ENCODE measurements at regions not wholly inside any gene's neighbourhood (a gene's known extent, or its start where the extent isn't known, plus 50 kb on each side); places are given as distances from the start of the nearest gene placed in this dataset.
"Not testable (repeated sequence)": the region's sequence is repeated elsewhere in the genome, so short reads cannot be mapped to it uniquely, and the experiment has no call there.

GRCh38 chr17:20683651-20684229 lies 104.2 kb downstream of the CDRT15L2 start:
- not testable (repeated sequence) for DNase-seq

- not testable (repeated sequence) for DNase-seq
These were observed 105.5 kb downstream of the CDRT15L2 start for GRCh38 chr17:20684975-20685374.

DNA sequence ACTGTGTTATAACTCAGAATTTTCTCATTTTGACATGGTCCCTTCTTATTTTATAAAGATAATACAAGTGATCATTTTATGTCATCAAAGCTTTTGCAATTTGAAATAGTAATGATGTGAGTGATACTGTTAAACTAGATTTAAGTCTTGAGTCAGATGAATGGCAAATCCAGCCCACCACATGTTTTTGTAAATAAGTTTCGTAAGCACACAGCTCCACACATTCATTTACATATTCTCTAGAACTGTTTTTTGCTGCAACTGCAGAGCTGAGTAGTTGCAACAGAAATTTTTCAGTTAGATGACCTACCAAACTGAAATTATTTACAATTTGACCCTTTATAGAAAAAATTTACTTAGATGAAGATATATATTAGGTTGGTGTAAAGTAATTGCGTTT lies 108.1 kb downstream of the CDRT15L2 start:
- not testable (repeated sequence) for DNase-seq

GRCh38 chr17:20689170-20689749 lies 109.7 kb downstream of the CDRT15L2 start:
- DNase-seq = not testable (repeated sequence)

DNA sequence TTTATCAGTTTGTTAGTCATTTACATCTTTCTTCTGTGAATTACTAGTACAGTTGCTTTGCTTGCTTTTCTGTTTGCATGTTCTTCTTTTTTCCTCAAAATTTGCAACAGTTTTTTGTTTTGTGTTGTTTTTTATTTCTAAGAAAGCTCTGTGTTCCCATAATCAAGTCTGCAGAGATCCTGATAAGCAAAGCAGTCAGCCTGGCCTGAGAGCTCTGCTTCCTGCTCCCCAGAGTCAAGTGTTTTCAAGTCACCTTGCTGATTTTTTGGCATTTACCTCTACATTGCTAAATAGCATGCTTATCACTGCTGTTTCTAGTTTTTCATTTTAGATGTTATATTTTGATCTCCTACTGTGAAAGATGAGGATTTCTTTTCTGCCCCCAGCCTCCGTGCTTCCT lies 113.2 kb downstream of the CDRT15L2 start:
- not testable (repeated sequence) for DNase-seq

- not testable (repeated sequence) for DNase-seq
These were observed 116.3 kb downstream of the CDRT15L2 start for GRCh38 chr17:20695871-20696270.

DNA sequence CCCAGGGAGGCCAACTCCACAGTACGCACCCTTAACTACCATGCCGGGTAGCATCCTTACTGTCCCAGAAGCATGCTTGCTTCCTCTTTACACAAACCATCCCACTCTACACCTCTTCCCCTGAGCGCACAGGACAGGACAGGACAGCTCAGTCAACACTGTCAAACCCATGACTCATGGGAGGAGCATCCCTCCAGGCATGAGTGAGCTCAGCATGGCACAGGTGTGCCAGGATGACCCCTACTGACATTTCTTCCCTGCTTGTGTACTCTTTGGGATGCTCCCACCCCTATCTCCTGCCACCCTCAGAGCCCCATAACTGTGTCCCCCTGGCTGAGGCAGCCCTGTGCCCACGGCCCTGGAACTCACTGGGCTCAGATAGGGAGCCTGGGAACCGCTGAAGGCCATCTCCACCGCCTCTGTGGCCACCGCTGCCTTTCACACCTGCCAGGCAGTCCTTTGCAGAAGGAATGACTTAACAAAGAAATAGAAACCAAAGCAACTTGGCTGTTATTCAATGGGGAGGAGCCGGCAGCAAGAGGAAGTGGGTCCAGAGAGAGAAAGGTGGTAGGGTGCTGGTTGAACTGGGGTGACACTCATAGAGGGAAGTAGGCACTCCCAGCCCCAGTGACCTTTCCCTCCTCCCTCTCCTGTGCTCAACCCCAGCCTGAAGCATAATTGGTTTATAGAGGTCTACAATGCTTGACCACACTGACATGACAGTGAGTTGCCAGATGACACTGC lies 119.1 kb downstream of the CDRT15L2 start:
- not testable (repeated sequence) for DNase-seq

- DNase-seq = not testable (repeated sequence)
These were observed 121.0 kb downstream of the CDRT15L2 start for GRCh38 chr17:20700528-20700927.

DNA sequence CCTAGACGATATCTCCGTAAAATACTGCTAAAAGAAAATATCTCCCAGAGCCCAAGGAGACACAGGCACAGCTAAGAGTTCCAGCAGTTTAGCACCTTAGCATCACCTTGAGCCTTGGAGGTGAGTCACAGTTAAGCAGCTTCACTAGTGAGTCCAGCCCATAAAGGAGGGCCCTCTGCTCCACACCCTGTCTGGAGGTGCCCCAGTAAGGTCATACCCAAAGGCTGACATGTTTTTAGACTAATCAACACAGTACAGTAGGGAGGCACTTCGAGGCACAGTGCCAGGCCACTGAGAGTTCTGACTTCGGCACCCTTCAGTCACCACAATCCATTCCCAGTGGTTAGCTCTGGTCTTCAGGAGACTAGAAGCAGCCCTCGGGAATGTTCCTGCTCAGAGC lies 121.8 kb downstream of the CDRT15L2 start:
- not testable (repeated sequence) for DNase-seq

DNA sequence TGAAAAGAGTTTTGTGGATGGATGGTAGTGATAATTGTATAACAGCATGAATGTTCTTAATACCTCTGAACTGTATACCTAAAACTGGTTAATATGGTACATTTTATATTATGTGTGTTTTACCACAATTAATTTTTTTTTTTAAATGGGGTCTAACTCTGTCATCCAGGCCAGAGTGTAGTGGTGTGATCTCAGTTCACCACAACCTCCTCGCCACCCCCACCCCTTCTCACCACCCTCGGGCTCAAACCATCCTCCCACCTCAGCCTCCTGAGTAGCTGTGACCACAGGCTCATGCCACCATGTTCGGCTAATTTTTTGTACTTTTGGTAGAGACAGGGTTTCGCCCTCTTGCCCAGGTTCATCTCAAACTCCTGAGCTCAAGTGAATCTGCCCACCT lies 123.2 kb downstream of the CDRT15L2 start:
- no peak for DNase-seq

DNA sequence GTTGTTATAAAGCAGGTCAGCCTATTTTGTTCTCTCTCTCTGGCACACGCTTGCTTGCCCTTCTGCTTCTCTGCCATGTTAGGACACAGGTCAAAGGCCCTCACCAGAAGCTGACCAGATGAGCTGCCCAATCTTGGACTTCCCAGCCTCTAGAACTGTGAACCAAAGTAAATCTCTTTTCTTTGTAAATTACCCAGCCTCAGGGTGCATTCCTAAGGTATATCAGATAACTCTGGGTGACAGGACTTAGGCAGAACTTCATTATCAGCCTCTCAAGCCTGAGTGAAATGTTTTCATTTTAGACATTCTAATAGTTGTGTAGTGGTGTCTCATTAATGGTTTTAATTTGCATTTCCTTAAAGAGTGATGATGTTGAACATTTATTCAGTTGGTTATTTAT lies 124.3 kb downstream of the CDRT15L2 start:
- DNase-seq = no peak

DNA sequence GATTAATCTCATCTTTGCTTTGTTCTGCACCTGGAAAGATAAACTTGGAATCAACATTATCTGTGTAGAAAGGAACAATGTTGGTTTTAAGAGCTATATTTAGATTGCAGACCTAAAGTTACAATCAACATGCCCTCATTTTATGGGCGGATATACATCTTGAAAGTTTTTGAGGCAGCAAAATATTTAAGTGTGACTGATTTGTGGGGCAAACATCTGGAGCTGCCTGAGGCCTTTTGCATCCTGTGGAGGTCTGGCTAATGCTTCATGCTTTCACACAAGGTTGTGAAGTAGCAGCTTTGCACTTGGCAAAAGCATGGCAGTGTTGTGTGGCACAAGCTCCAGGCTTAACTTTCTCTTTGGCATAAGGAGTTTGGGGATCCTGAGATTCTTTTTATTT lies 125.7 kb downstream of the CDRT15L2 start:
- DNase-seq = not testable (repeated sequence)

- no peak for DNase-seq
These were observed 127.3 kb downstream of the CDRT15L2 start for GRCh38 chr17:20706751-20707373.

- not testable (repeated sequence) for DNase-seq
These were observed 129.3 kb downstream of the CDRT15L2 start for GRCh38 chr17:20708821-20709220.

- DNase-seq = not testable (repeated sequence)
These were observed 137.0 kb downstream of the CDRT15L2 start for GRCh38 chr17:20716481-20716880.

- no peak for DNase-seq
These were observed 141.6 kb downstream of the CDRT15L2 start for GRCh38 chr17:20721171-20721570.

DNA sequence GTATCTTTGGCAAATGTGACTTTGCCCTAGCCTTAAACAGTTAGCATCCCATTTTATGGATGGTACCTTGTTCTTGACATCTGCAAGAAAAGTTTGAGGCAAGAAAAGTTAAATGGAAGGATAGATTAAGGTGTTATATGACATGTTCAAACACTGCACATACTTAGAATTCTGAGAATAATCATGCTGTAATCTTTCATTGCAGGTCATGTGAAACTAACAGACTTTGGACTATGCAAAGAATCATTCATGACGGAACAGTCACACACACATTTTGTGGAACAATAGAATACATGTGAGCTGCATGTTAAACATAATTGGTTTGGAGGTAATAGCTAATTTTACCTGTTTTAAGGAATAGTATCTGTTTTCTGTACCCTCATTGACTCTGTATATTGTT lies 144.9 kb downstream of the CDRT15L2 start:
- DNase-seq = not testable (repeated sequence)

DNA sequence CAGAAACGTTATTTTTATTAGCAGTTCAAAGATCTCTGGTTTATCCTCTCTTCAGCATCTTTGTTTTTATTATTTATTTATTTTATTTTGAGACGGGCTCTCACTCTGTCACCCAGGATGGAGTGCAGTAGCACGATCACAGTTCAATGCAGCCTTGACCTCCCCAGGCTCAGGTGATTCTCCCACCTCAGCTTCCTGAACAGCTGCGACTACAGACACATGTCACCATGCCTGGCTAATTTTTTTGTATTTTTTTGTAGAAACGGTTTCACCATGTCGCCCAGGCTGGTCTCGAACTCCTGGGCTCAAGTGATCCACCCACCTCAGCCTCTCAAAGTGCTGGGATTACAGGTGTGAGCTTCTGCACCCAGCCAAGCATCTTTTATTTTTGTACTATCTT lies 147.7 kb downstream of the CDRT15L2 start:
- DNase-seq = not testable (repeated sequence)

- no peak for DNase-seq
These were observed 148.7 kb downstream of the CDRT15L2 start for GRCh38 chr17:20728181-20728580.

- not testable (repeated sequence) for DNase-seq
These were observed 151.6 kb downstream of the CDRT15L2 start for GRCh38 chr17:20731131-20731530.

DNA sequence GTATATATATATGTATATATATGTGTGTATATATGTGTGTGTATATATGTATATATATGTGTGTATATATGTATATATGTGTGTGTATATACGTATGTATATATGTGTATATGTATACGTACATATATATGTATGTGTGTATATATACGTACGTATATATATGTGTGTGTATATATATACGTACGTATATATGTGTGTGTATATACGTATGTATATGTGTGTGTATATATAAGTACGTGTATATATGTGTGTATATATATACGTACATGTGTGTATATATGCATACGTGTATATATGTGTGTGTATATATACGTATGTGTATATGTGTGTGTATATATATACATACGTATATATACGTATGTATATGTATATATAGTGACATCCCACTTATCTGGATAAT lies 154.4 kb downstream of the CDRT15L2 start:
- DNase-seq = no peak

DNA sequence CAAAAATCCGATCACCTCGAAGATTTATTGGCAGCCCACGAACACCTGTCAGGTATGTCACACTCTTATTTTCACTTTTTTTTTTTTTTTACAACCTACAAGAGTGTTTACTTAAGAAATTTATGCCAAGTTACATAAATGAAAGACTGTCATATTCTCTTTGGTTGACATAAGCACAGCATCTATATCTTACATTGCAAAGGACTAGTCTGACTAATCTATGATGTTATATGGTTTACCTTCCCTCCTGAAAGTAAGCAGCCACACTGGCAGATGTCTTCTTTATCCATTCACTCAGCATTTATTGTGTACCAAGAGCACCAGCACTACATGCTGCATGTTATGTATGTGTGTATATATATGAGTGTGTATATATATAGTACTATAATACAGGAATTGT lies 156.3 kb downstream of the CDRT15L2 start:
- DNase-seq = no peak

GRCh38 chr17:20737636-20738035 lies 158.1 kb downstream of the CDRT15L2 start:
- DNase-seq = not testable (repeated sequence)

DNA sequence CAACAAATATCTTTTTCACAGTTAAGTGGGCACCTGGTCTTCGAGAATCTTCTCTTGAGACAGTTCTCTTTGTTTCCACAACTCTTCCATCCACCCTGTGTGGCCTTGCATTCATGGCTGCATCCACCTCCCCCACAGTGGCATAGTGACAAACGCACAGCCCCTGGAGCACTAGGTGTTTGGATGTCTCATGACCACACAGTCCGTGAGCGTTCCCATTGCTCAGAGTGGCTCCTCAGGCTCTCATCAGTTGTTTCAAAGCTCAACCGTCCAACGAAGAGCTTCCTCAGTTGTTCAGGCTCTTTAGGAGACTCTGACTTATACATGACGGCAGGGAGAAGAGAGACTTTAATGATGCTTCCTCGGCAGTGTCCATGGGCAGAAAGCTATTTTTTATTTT lies 191.6 kb downstream of the CDRT15L2 start:
- DNase-seq = no peak
